HL-60 (cell line): ENCODE measurements at regions not wholly inside any gene's neighbourhood (a gene's known extent, or its start where the extent isn't known, plus 50 kb on each side); places are given as distances from the start of the nearest gene placed in this dataset.

Experiments
- DNase-seq, 2 experiments: peaks; one replicate each; pipeline ENCODE4 v3.0.0-alpha.2; 2010 to 2020; ENCODE audit warnings: low read depth in 1 of 2, low spot score in 1 of 2
- H3K27ac ChIP-seq: fragments of 250-450 bp; sonication (Bioruptor Pico); replicated peaks from 2 replicates; pipeline ENCODE4 v1.5.1; 2020; ENCODE audit warnings: mild to moderate bottlenecking, moderate library complexity
- H3K27me3 ChIP-seq: fragments of 250-450 bp; sonication (Bioruptor Pico); 2 replicates; pipeline ENCODE4 v1.5.1; 2021; ENCODE audit warnings: mild to moderate bottlenecking, moderate library complexity; ENCODE audit not compliant: insufficient read depth, poor library complexity, severe bottlenecking
- H3K4me3 ChIP-seq: replicated peaks from 2 replicates; pipeline ENCODE4 v1.5.1; 2011; ENCODE audit warnings: mild to moderate bottlenecking, control low read depth, low read length; ENCODE audit not compliant: insufficient read depth
- CTCF ChIP-seq: IDR thresholded peaks from one replicate; pipeline ENCODE4 v1.5.1; 2011; ENCODE audit warnings: low read length, control low read depth, inconsistent platforms; ENCODE audit not compliant: insufficient read depth
- GABPA ChIP-seq: IDR thresholded peaks from 2 replicates; pipeline ENCODE4 v1.6.1; 2012; ENCODE audit warnings: low read depth
- POLR2AphosphoS5 ChIP-seq: IDR thresholded peaks from 2 replicates; pipeline ENCODE4 v1.6.1; 2012; ENCODE audit warnings: low read depth
- REST ChIP-seq: IDR thresholded peaks from 2 replicates; pipeline ENCODE4 v1.6.1; 2012; ENCODE audit warnings: low read depth; ENCODE audit not compliant: insufficient replicate concordance
- SPI1 ChIP-seq: IDR thresholded peaks from 2 replicates; pipeline ENCODE4 v1.6.1; 2012; ENCODE audit warnings: low read depth, mild to moderate bottlenecking, borderline replicate concordance

GRCh38 chr2:22486343-22486742, 898.6 kb upstream of the KLHL29 start:
- H3K27me3 ChIP-seq, result no peaks in the 10 kb centered on the region
- DNase-seq, result no peak
- no peak overlapping the region for H3K4me3 ChIP-seq
- no peak for TF ChIP-seq CTCF
- TF ChIP-seq POLR2AphosphoS5, result no peak
- TF ChIP-seq GABPA, result no peak
- no peak for TF ChIP-seq SPI1
- no peak for TF ChIP-seq REST
- no peak overlapping the region for H3K27ac ChIP-seq

- TF ChIP-seq SPI1, result no peak
- no peak for TF ChIP-seq REST
- TF ChIP-seq CTCF, result no peak
- no peak for TF ChIP-seq GABPA
- TF ChIP-seq POLR2AphosphoS5, result no peak
- Histone ChIP-seq H3K4me3 (no peak overlapping the region), H3K27ac (no peak overlapping the region), H3K27me3 (no peaks in the 10 kb centered on the region)
- no peak for DNase-seq
Measured at GRCh38 chr2:22487036-22487435, 897.9 kb upstream of the KLHL29 start.

- no peak for DNase-seq
- H3K4me3 ChIP-seq, result no peak overlapping the region
- H3K27ac ChIP-seq, result no peak overlapping the region
- no peak for TF ChIP-seq CTCF
- TF ChIP-seq POLR2AphosphoS5, result no peak
- TF ChIP-seq GABPA, result no peak
- no peak for TF ChIP-seq SPI1
- TF ChIP-seq REST, result no peak
- H3K27me3 ChIP-seq, result no peaks in the 10 kb centered on the region
Measured at GRCh38 chr2:22487541-22487940, 897.4 kb upstream of the KLHL29 start.
